Endodermal cell (in vitro differentiated cells): ENCODE measurements at regions not wholly inside any gene's neighbourhood (a gene's known extent, or its start where the extent isn't known, plus 50 kb on each side); places are given as distances from the start of the nearest gene placed in this dataset.

Source experiments
- DNase-seq: peaks from one replicate; pipeline ENCODE4 v3.0.0-alpha.2; 2017
- H3K27ac ChIP-seq: 2 replicates; pipeline ENCODE4 v1.5.1; 2013; ENCODE audit warnings: mild to moderate bottlenecking, low read depth, low read length, moderate library complexity
- H3K27me3 ChIP-seq: 2 replicates; pipeline ENCODE4 v1.6.1; 2013; ENCODE audit warnings: mild to moderate bottlenecking, low read length, moderate library complexity; ENCODE audit not compliant: insufficient read depth, control insufficient read depth, poor library complexity, severe bottlenecking
- H3K36me3 ChIP-seq: 2 replicates; pipeline ENCODE4 v1.7.0; 2013; ENCODE audit warnings: mild to moderate bottlenecking, low read length, moderate library complexity; ENCODE audit not compliant: control insufficient read depth, insufficient read depth
- H3K4me1 ChIP-seq: one replicate; pipeline ENCODE4 v1.7.0; 2013; ENCODE audit warnings: low read length; ENCODE audit not compliant: control insufficient read depth, insufficient read depth
- H3K4me3 ChIP-seq: 2 replicates; pipeline ENCODE4 v1.5.1; 2013; ENCODE audit warnings: mild to moderate bottlenecking, low read length, moderate library complexity
- H3K9ac ChIP-seq: 2 replicates; pipeline ENCODE4 v1.6.1; 2013; ENCODE audit warnings: mild to moderate bottlenecking, low read length, moderate library complexity; ENCODE audit not compliant: poor library complexity, severe bottlenecking; ENCODE audit errors: extremely low read depth
- H3K9me3 ChIP-seq: 2 replicates; pipeline ENCODE4 v1.6.1; 2013; ENCODE audit warnings: mild to moderate bottlenecking, low read length, moderate library complexity; ENCODE audit not compliant: control insufficient read depth
- H3K27ac Mint-ChIP-seq: 2 replicates; pipeline ENCODE4 v1.8.0; 2020; ENCODE audit warnings: mixed read lengths
- H3K27me3 Mint-ChIP-seq: 2 replicates; pipeline ENCODE4 v1.8.0; 2021; ENCODE audit warnings: mild to moderate bottlenecking, mixed read lengths; ENCODE audit not compliant: insufficient read depth
- H3K36me3 Mint-ChIP-seq: 2 replicates; pipeline ENCODE4 v1.8.0; 2020; ENCODE audit warnings: low read depth, mixed read lengths
- H3K4me1 Mint-ChIP-seq: 2 replicates; pipeline ENCODE4 v1.8.0; 2020; ENCODE audit warnings: mixed read lengths
- H3K4me3 Mint-ChIP-seq: 2 replicates; pipeline ENCODE4 v1.8.0; 2020; ENCODE audit warnings: mild to moderate bottlenecking, moderate library complexity, mixed read lengths
- H3K9me3 Mint-ChIP-seq: 2 replicates; pipeline ENCODE4 v1.8.0; 2020; ENCODE audit warnings: mild to moderate bottlenecking, mixed read lengths
- WGBS, 2 experiments: methylation state at CpG; one replicate each; pipeline versions ENCODE4 v1.1.5 to v1.1.7; 2013; ENCODE audit warnings: missing lambda C conversion rate in 2 of 2, mixed read lengths in 1 of 2; ENCODE audit not compliant: insufficient coverage in 1 of 2, insufficient read length in 1 of 2; 5-methylcytosine and 5-hydroxymethylcytosine counted together
- TF ChIP-seq, protein P1 (sequence below): fragments of 200-600 bp; sonication (generic); conservative IDR thresholded peaks from 2 replicates; pipeline ENCODE4 v1.5.0; 2021; ENCODE audit warnings: antibody characterized with exemption, mild to moderate bottlenecking

DNA sequence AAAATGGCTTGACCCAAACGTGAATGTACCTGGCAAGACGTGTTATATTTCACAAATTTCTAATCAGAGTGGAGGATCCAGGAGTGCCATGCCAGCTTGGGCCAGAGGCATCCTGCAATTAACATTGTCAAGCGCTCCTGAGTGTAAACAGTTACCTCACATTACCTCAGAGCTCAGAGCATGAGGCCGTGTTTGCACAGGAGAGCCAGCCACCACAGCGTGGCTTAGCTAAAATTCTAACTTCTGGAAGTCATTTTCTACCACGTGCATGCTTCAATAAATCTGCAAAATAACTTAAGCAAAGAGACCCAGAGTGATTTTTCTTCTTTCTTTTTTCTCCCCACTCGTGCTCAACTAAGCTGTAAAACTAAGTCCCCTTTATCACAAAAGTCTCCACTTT lies 769.0 kb downstream of the KCNJ2 start:
- H3K4me1 Mint-ChIP-seq = peaks cover 4% of the 10 kb centered on the region
- H3K27ac Mint-ChIP-seq = no peak overlapping the region
- Histone ChIP-seq H3K4me1 (no peaks in the 10 kb centered on the region), H3K9ac (no peak overlapping the region), H3K36me3 (no peaks in the 10 kb centered on the region), H3K9me3 (no peaks in the 10 kb centered on the region), H3K27me3 (no peaks in the 10 kb centered on the region), H3K27ac (no peak overlapping the region), H3K4me3 (no peak overlapping the region)
- DNase-seq = no peak
- no peaks in the 10 kb centered on the region for H3K36me3 Mint-ChIP-seq
- no peaks in the 10 kb centered on the region for H3K27me3 Mint-ChIP-seq
- no peaks in the 10 kb centered on the region for H3K9me3 Mint-ChIP-seq
- TF ChIP-seq, protein P1, sequence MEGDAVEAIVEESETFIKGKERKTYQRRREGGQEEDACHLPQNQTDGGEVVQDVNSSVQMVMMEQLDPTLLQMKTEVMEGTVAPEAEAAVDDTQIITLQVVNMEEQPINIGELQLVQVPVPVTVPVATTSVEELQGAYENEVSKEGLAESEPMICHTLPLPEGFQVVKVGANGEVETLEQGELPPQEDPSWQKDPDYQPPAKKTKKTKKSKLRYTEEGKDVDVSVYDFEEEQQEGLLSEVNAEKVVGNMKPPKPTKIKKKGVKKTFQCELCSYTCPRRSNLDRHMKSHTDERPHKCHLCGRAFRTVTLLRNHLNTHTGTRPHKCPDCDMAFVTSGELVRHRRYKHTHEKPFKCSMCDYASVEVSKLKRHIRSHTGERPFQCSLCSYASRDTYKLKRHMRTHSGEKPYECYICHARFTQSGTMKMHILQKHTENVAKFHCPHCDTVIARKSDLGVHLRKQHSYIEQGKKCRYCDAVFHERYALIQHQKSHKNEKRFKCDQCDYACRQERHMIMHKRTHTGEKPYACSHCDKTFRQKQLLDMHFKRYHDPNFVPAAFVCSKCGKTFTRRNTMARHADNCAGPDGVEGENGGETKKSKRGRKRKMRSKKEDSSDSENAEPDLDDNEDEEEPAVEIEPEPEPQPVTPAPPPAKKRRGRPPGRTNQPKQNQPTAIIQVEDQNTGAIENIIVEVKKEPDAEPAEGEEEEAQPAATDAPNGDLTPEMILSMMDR = no peak
- H3K4me3 Mint-ChIP-seq = no peak overlapping the region
- WGBS, 2 experiments = 85 to 89% methylated on average over 7 of the region's 7 CpGs

DNA sequence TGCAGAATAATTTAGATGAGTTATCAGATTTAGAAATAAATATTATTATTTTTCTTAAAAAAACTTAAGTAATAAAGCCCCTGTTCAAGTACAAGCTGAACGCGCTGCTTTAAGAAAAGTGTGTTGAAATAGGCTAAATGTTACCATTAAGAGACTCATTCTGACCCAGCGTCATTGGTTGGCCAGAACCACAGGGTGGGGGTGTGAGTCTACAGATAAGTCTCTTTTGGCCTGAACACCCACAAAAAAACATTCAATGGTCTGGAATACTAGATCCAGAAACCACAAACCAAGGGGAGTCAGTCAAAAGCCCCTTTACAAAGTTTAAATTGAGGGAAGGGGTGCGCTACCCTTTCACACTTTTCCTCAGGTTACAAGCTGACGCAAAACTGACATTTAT lies 776.1 kb downstream of the KCNJ2 start:
- H3K4me1 Mint-ChIP-seq = peaks cover 10% of the 10 kb centered on the region
- peaks cover 20% of the 10 kb centered on the region for H3K9me3 Mint-ChIP-seq
- TF ChIP-seq, protein P1 = peak; percentile 50
- Histone ChIP-seq H3K27ac (no peak overlapping the region), H3K27me3 (no peaks in the 10 kb centered on the region), H3K9me3 (peaks cover 10% of the 10 kb centered on the region), H3K4me3 (no peak overlapping the region), H3K4me1 (no peaks in the 10 kb centered on the region), H3K36me3 (no peaks in the 10 kb centered on the region), H3K9ac (no peak overlapping the region)
- H3K27me3 Mint-ChIP-seq = no peaks in the 10 kb centered on the region
- peaks cover 6% of the 10 kb centered on the region for H3K36me3 Mint-ChIP-seq
- H3K27ac Mint-ChIP-seq = no peak overlapping the region
- H3K4me3 Mint-ChIP-seq = no peak overlapping the region
- 87 to 88% methylated on average over 5 of the region's 5 CpGs for WGBS, 2 experiments
- DNase-seq = peak; percentile 61

DNA sequence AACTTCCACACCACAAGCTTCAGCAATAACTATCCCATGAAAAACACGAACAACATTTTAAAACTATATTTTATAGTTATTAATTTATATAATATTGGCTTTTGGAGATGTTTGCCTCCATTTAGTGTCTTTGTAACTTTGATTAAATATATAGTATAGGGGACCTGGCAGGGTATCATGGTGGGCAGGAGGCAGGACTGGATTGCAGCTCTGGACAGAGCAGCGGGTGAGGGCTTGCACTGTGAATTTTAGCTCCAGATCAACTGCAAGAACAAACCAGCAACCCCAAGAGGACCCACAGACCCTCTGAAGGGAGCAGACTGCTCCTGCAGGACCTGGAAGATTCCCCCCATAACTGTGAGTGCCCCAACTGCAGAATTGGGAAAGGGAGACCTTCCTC lies 777.9 kb downstream of the KCNJ2 start:
- H3K27me3 Mint-ChIP-seq = no peaks in the 10 kb centered on the region
- Histone ChIP-seq H3K4me3 (no peak overlapping the region), H3K36me3 (no peaks in the 10 kb centered on the region), H3K9me3 (peaks cover 10% of the 10 kb centered on the region), H3K27me3 (no peaks in the 10 kb centered on the region), H3K9ac (no peak overlapping the region), H3K4me1 (no peaks in the 10 kb centered on the region), H3K27ac (no peak overlapping the region)
- H3K36me3 Mint-ChIP-seq = peaks cover 6% of the 10 kb centered on the region
- WGBS, 2 experiments = 89% methylated on average over 1 of the region's 2 CpGs; no CpG with 5 or more reads in 1 of the 2 experiments
- H3K9me3 Mint-ChIP-seq = peaks cover 34% of the 10 kb centered on the region
- H3K4me1 Mint-ChIP-seq = peaks cover 10% of the 10 kb centered on the region
- DNase-seq = no peak
- H3K27ac Mint-ChIP-seq = no peak overlapping the region
- TF ChIP-seq, protein P1 = no peak
- H3K4me3 Mint-ChIP-seq = no peak overlapping the region
